Sigmoid colon (tissue), 4 donors: ENCODE measurements at regions not wholly inside any gene's neighbourhood (a gene's known extent, or its start where the extent isn't known, plus 50 kb on each side); places are given as distances from the start of the nearest gene placed in this dataset.

Experiments used
- EP300 ChIP-seq, 4 donors: sonication (generic); formaldehyde crosslinking; IDR thresholded peaks; one replicate each; pipeline ENCODE4 v1.6.1; 2017; ENCODE audit warnings: antibody characterized with exemption in 4 of 4
- POLR2A ChIP-seq, 2 donors: fragments of 450-650 bp; IDR thresholded peaks; one replicate each; pipeline ENCODE4 v1.6.1; 2016; ENCODE audit warnings: antibody characterized with exemption in 2 of 2, mild to moderate bottlenecking in 2 of 2, moderate library complexity in 2 of 2
- POLR2AphosphoS5 ChIP-seq, 4 donors: sonication (generic); formaldehyde crosslinking; IDR thresholded peaks; one replicate each; pipeline ENCODE4 v1.6.1; 2017; ENCODE audit warnings: antibody characterized with exemption in 4 of 4
- TF ChIP-seq, protein P1 (sequence below), 4 experiments: fragments of 450-650 bp in 3 of 4; fragments of 200-600 bp in 1 of 4; IDR thresholded peaks; one replicate each; pipeline ENCODE4 v1.5.1; 2016 to 2019; ENCODE audit warnings: antibody characterized with exemption in 4 of 4, mild to moderate bottlenecking in 3 of 4, moderate library complexity in 2 of 4

DNA sequence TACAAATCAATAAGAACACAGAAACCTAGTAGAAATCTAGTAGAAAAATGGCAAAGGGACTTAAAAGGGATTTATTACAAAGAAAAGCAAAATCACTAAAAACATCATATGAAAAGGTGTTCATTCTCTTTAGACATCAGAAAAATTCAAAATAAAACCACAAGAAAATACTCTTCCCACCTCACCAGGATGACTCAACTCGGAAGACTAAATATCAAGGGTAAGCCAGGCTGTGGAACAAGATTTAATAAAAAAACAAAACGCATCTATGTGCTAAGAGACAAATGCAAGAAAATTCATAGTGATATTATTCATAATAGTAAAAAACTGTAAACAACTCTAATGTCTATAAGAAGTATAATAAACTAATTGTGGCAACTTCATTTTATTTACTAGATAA lies 181.6 kb upstream of the GHR start:
- no peak for TF ChIP-seq POLR2A (IDR thresholded peaks at IDR 0.05)
- no peak for TF ChIP-seq POLR2AphosphoS5 (IDR thresholded peaks at IDR 0.05)
- TF ChIP-seq, protein P1, sequence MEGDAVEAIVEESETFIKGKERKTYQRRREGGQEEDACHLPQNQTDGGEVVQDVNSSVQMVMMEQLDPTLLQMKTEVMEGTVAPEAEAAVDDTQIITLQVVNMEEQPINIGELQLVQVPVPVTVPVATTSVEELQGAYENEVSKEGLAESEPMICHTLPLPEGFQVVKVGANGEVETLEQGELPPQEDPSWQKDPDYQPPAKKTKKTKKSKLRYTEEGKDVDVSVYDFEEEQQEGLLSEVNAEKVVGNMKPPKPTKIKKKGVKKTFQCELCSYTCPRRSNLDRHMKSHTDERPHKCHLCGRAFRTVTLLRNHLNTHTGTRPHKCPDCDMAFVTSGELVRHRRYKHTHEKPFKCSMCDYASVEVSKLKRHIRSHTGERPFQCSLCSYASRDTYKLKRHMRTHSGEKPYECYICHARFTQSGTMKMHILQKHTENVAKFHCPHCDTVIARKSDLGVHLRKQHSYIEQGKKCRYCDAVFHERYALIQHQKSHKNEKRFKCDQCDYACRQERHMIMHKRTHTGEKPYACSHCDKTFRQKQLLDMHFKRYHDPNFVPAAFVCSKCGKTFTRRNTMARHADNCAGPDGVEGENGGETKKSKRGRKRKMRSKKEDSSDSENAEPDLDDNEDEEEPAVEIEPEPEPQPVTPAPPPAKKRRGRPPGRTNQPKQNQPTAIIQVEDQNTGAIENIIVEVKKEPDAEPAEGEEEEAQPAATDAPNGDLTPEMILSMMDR (IDR thresholded peaks at IDR 0.05) = no peak
- no peak for TF ChIP-seq EP300 (IDR thresholded peaks at IDR 0.05)
